ENCODE measurements at regions not wholly inside any gene's neighbourhood (a gene's known extent, or its start where the extent isn't known, plus 50 kb on each side); places are given as distances from the start of the nearest gene placed in this dataset.

- Histone ChIP-seq H3K36me3 (no peaks in the 10 kb centered on the region), H3K27ac (no peak overlapping the region), H3K9me3 (no peaks in the 10 kb centered on the region), H3K4me1 (no peaks in the 10 kb centered on the region), H3K4me3 (no peak overlapping the region), H3K27me3 (no peaks in the 10 kb centered on the region)
- WGBS = 79% methylated on average over 7 of the region's 7 CpGs
- DNase-seq (ENCODE audit: low spot score in 2 of 2) = no peak
- TF ChIP-seq, protein P1, sequence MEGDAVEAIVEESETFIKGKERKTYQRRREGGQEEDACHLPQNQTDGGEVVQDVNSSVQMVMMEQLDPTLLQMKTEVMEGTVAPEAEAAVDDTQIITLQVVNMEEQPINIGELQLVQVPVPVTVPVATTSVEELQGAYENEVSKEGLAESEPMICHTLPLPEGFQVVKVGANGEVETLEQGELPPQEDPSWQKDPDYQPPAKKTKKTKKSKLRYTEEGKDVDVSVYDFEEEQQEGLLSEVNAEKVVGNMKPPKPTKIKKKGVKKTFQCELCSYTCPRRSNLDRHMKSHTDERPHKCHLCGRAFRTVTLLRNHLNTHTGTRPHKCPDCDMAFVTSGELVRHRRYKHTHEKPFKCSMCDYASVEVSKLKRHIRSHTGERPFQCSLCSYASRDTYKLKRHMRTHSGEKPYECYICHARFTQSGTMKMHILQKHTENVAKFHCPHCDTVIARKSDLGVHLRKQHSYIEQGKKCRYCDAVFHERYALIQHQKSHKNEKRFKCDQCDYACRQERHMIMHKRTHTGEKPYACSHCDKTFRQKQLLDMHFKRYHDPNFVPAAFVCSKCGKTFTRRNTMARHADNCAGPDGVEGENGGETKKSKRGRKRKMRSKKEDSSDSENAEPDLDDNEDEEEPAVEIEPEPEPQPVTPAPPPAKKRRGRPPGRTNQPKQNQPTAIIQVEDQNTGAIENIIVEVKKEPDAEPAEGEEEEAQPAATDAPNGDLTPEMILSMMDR (IDR thresholded peaks at IDR 0.05) = no peak
- TF ChIP-seq EP300 (IDR thresholded peaks at IDR 0.05) = no peak
- TF ChIP-seq POLR2A (IDR thresholded peaks at IDR 0.05) = no peak
- TF ChIP-seq POLR2AphosphoS5 (IDR thresholded peaks at IDR 0.05) = no peak
Measured at GRCh38 chr18:30334781-30335180, 707.8 kb downstream of the DSC3 start.

DNA sequence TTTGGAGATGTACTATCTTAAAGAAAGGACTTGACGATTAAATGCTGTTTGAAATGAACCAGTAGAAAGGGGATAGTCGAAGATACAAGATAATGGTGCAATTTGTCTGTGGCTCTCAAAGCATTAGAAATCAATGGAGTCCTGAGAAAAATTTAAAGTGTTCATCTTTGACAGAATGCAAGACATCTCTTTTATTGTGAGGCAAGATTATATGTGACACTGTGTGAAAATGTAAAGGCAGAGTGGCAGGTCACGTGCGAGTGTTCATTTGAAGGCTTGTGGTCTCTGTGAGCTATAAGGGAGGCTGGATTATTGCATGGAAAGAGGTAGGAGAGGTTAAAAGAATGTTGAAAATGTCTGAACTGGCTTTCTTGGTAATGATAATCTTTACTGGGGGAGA, 709.2 kb downstream of the DSC3 start:
- 91% methylated on average over 4 of the region's 4 CpGs for WGBS
- Histone ChIP-seq H3K4me1 (no peaks in the 10 kb centered on the region), H3K9me3 (no peaks in the 10 kb centered on the region), H3K27me3 (no peaks in the 10 kb centered on the region), H3K36me3 (no peaks in the 10 kb centered on the region), H3K4me3 (no peak overlapping the region), H3K27ac (no peak overlapping the region)
- no peak for DNase-seq (ENCODE audit: low spot score in 2 of 2)
- TF ChIP-seq EP300 (IDR thresholded peaks at IDR 0.05) (no peak), POLR2AphosphoS5 (IDR thresholded peaks at IDR 0.05) (no peak)
- TF ChIP-seq, protein P1 (IDR thresholded peaks at IDR 0.05) = no peak

DNA sequence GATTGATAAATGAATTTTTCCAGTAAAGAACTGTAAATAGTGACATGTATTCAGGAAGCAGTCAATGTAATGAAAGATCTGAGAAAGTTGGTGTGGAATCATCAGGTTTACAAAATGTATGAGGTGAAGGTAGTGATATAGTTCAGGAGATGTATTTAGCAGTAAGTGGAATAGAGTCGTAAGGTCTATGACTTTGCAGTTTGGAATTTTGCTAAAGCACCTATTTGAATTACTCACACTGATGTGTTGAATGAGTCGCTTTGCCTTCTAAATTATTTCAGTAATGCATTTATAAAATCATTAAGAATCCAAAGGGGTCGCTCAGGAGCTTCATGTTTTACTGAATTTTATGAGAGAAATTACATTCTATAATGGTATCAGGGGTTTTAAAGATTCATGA, 713.7 kb downstream of the DSC3 start:
- no peaks in the 10 kb centered on the region for H3K27me3 ChIP-seq
- TF ChIP-seq, protein P1 (IDR thresholded peaks at IDR 0.05) = no peak
- TF ChIP-seq POLR2A (IDR thresholded peaks at IDR 0.05) (no peak), POLR2AphosphoS5 (IDR thresholded peaks at IDR 0.05) (no peak), EP300 (IDR thresholded peaks at IDR 0.05) (no peak)
- H3K27ac ChIP-seq = no peak overlapping the region
- H3K4me1 ChIP-seq = no peaks in the 10 kb centered on the region
- no peak overlapping the region for H3K4me3 ChIP-seq
- WGBS = 79% methylated on average over 3 of the region's 3 CpGs
- no peaks in the 10 kb centered on the region for H3K36me3 ChIP-seq
- H3K9me3 ChIP-seq = no peaks in the 10 kb centered on the region
- DNase-seq (ENCODE audit: low spot score in 2 of 2) = no peak

DNA sequence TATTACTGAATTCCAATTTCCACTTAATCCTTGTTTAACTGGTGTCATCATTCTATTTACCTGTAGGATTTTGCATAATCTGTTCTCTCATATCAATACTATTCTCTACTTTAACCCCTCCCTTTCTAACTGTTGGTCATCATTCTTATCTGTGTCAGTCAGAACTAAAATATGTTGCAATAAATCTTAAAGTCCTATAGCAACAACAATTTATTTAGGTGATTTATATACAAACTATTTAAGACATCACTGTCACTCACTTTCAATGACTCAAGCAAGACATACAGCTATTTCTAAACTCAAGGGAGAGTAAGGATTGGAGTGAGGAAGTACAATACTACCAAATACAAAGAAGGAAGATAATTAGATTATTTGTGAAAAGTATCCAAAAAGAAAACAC, 740.4 kb downstream of the DSC3 start:
- Histone ChIP-seq H3K36me3 (no peaks in the 10 kb centered on the region), H3K27me3 (no peaks in the 10 kb centered on the region), H3K4me3 (no peak overlapping the region), H3K27ac (no peak overlapping the region), H3K9me3 (no peaks in the 10 kb centered on the region), H3K4me1 (no peaks in the 10 kb centered on the region)
- TF ChIP-seq, protein P1 (IDR thresholded peaks at IDR 0.05) = no peak
- TF ChIP-seq POLR2A (IDR thresholded peaks at IDR 0.05) = no peak
- TF ChIP-seq EP300 (IDR thresholded peaks at IDR 0.05) = no peak
- no peak for TF ChIP-seq POLR2AphosphoS5 (IDR thresholded peaks at IDR 0.05)
- DNase-seq (ENCODE audit: low spot score in 2 of 2) = no peak

DNA sequence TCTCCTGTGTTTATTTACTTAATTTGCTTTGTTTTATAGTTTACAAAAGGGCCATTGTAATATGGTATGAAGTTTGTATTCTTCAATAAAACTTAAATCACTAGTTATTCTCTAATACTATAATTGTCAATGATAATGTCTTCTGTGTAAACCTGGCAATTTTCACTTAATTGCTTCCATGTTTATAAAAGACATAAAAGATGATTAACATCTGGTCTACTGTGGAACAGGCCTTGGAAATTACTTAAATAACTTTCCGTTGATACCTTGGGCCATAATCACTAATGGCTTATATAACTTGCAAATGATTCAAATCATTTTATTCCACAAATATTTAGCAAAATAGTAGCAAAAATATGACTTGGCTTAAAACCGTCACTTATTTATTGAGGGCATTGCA, 743.8 kb downstream of the DSC3 start:
- Histone ChIP-seq H3K36me3 (no peaks in the 10 kb centered on the region), H3K27me3 (no peaks in the 10 kb centered on the region), H3K4me3 (no peak overlapping the region), H3K9me3 (no peaks in the 10 kb centered on the region), H3K4me1 (no peaks in the 10 kb centered on the region), H3K27ac (no peak overlapping the region)
- no peak for DNase-seq (ENCODE audit: low spot score in 2 of 2)
- no peak for TF ChIP-seq EP300 (IDR thresholded peaks at IDR 0.05)
- no peak for TF ChIP-seq POLR2AphosphoS5 (IDR thresholded peaks at IDR 0.05)
- no peak for TF ChIP-seq POLR2A (IDR thresholded peaks at IDR 0.05)
- TF ChIP-seq, protein P1 (IDR thresholded peaks at IDR 0.05) = no peak
- WGBS = 70% methylated on average over 2 of the region's 2 CpGs
